ENCODE measurements at regions not wholly inside any gene's neighbourhood (a gene's known extent, or its start where the extent isn't known, plus 50 kb on each side); places are given as distances from the start of the nearest gene placed in this dataset.

DNA sequence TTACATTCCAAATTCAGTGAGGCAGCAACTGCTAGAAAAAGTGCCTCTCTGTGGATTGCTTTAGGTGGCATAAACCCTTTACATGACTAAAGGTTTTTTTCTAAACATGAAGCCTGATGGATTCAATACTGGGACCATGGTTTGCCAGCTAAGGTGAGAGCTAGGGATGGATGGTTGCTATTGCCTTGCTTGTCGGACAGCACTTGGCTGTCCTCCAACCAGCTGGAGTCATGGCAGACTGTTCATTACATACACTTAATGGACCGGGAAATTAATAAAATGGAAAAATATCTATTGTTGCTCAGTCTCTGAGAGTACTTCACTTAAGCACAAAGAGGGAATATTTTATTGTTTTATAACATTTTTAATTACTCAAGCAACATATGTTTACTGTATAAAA, 116.9 kb upstream of the TRPC7 start:
- no peak for TF ChIP-seq POLR2A (IDR thresholded peaks at IDR 0.05)
- TF ChIP-seq, protein P1, sequence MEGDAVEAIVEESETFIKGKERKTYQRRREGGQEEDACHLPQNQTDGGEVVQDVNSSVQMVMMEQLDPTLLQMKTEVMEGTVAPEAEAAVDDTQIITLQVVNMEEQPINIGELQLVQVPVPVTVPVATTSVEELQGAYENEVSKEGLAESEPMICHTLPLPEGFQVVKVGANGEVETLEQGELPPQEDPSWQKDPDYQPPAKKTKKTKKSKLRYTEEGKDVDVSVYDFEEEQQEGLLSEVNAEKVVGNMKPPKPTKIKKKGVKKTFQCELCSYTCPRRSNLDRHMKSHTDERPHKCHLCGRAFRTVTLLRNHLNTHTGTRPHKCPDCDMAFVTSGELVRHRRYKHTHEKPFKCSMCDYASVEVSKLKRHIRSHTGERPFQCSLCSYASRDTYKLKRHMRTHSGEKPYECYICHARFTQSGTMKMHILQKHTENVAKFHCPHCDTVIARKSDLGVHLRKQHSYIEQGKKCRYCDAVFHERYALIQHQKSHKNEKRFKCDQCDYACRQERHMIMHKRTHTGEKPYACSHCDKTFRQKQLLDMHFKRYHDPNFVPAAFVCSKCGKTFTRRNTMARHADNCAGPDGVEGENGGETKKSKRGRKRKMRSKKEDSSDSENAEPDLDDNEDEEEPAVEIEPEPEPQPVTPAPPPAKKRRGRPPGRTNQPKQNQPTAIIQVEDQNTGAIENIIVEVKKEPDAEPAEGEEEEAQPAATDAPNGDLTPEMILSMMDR (IDR thresholded peaks at IDR 0.05): no peak
- 74 to 75% (median 74%) methylated on average over 2 of the region's 2 CpGs for WGBS, 4 donors
- H3K36me3 ChIP-seq: no peaks in the 10 kb centered on the region
- no peak overlapping the region for H3K27ac ChIP-seq
- intact Hi-C loops (cut with DNase I): no loop called here
- no peak overlapping the region for H3K4me3 ChIP-seq
- H3K4me1 ChIP-seq: no peaks in the 10 kb centered on the region
- H3K9me3 ChIP-seq: no peaks in the 10 kb centered on the region
- ATAC-seq: no peak
- H3K27me3 ChIP-seq: no peaks in the 10 kb centered on the region
- no peak for DNase-seq

DNA sequence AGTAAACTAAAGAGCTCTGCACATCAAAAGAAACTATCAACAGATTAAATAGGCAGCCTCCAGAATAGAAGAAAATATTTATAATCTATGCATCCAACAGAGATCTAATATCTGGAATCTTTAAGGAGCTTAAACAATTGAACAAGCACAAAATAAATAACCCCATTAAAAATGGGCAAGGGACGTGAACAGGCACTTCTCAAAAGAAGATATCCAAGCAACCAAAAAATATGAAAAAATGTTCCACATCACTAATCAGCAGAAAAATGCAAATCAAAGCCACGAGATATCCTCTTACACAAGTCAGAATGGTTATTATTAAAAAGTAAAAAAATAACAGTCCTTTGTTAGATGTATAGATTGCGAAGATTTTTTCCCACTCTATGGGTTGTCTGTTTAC, 109.1 kb upstream of the TRPC7 start:
- peaks cover 0 to 4% (median 0%) of the 10 kb centered on the region in 9 donors for H3K27me3 ChIP-seq
- H3K4me1 ChIP-seq: no peaks in the 10 kb centered on the region
- no peaks in the 10 kb centered on the region for H3K36me3 ChIP-seq
- WGBS, 4 donors: 70 to 73% (median 71%) methylated on average over 3 of the region's 3 CpGs
- no peak overlapping the region for H3K4me3 ChIP-seq
- ATAC-seq (no peak), DNase-seq (no peak)
- no peak overlapping the region for H3K27ac ChIP-seq
- H3K9me3 ChIP-seq: peaks cover 0 to 17% (median 0%) of the 10 kb centered on the region in 12 donors
- TF ChIP-seq, protein P1 (IDR thresholded peaks at IDR 0.05): no peak
- TF ChIP-seq POLR2A (IDR thresholded peaks at IDR 0.05): no peak
- intact Hi-C loops (cut with DNase I): no loop called here

DNA sequence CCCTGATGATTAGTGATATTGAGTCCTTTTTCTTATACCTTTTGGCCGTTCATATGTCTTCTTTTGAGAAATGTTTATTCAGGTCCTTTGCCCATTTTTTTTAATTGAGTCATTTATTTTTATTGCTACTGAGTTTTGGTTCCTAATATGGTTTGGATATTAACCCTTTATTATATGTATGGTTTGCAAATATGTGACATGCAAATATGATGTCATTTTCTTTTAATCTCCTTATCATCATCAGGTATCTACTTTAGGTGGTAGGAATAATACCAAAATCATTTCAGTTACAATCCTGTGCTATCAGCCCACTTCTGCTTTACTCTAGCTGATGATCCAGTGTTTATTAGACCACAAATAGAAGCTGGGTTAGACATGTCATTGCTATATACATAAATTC, 102.3 kb upstream of the TRPC7 start:
- intact Hi-C loops (cut with DNase I): no loop called here
- no peaks in the 10 kb centered on the region for H3K4me1 ChIP-seq
- 61 to 84% (median 75%) methylated on average over 1 of the region's 1 CpG for WGBS, 4 donors

DNA sequence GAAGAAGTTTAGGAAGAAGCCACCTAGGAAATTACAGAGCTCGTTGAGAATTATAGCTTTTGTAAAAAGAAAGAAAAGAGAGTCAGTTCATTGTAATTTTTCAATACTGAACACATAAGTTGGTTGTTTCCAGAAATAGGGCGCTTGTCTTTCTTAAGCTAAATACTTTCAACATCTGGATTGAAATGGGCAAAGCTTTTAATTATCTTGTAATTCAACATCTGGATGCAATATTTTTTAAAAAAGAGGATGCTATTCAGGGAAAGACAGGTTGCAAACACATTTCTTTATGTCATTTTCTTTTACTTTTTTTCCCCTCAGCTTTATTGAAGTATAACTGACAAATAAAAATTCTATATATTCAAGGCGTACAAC, 100.7 kb upstream of the TRPC7 start:
- H3K27ac ChIP-seq: no peak overlapping the region
- ATAC-seq: no peak
- 70 to 82% (median 75%) methylated on average over 3 of the region's 3 CpGs for WGBS, 4 donors
- no peaks in the 10 kb centered on the region for H3K36me3 ChIP-seq
- intact Hi-C loops (cut with DNase I): no loop called here
- H3K27me3 ChIP-seq: peaks cover 0 to 4% (median 0%) of the 10 kb centered on the region in 9 donors
- DNase-seq: no peak
- no peaks in the 10 kb centered on the region for H3K9me3 ChIP-seq
- no peak overlapping the region for H3K4me3 ChIP-seq
- no peaks in the 10 kb centered on the region for H3K4me1 ChIP-seq
- no peak for TF ChIP-seq POLR2A (IDR thresholded peaks at IDR 0.05)

More for the DNA sequence above, 102.3 kb upstream of the TRPC7 start:
- DNase-seq (no peak), ATAC-seq (no peak)
- TF ChIP-seq POLR2A (IDR thresholded peaks at IDR 0.05): no peak
- TF ChIP-seq, protein P1 (IDR thresholded peaks at IDR 0.05): no peak
- no peak overlapping the region for H3K4me3 ChIP-seq
- no peaks in the 10 kb centered on the region for H3K9me3 ChIP-seq
- peaks cover 0 to 7% (median 0%) of the 10 kb centered on the region in 9 donors for H3K27me3 ChIP-seq
- no peaks in the 10 kb centered on the region for H3K36me3 ChIP-seq
- no peak overlapping the region for H3K27ac ChIP-seq

DNA sequence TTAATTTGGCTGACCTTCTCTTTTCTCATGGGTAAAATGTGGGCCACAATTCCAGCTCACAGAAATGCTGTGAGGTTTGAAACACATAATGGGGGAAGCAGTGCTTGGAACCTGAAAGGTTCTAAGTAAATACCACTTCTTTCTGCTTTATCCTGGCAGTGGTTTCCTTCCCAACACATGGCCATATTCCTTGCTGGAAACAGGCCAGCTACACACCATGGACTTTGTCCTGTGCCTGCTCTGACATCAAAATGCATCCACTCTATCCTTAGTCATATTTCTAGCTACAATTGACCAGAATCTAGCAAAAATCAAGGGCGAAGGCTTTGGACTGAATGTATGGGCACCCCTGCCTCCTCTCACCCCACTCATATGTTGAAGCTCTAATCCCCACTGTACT, 93.1 kb upstream of the TRPC7 start:
- Histone ChIP-seq H3K4me1 (no peaks in the 10 kb centered on the region), H3K27me3 (peaks cover 0 to 3% (median 0%) of the 10 kb centered on the region in 9 donors), H3K36me3 (no peaks in the 10 kb centered on the region), H3K4me3 (no peak overlapping the region), H3K27ac (no peak overlapping the region), H3K9me3 (no peaks in the 10 kb centered on the region)
- WGBS, 4 donors: 73 to 89% (median 85%) methylated on average over 1 of the region's 1 CpG
- intact Hi-C loops (cut with DNase I): no loop called here
- ATAC-seq (no peak), DNase-seq (no peak)
- TF ChIP-seq POLR2A (IDR thresholded peaks at IDR 0.05): no peak
- TF ChIP-seq, protein P1 (IDR thresholded peaks at IDR 0.05): no peak
